ENCODE measurements at regions not wholly inside any gene's neighbourhood (a gene's known extent, or its start where the extent isn't known, plus 50 kb on each side); places are given as distances from the start of the nearest gene placed in this dataset.
"Not testable (repeated sequence)": the region's sequence is repeated elsewhere in the genome, so short reads cannot be mapped to it uniquely, and the experiment has no call there.

DNA sequence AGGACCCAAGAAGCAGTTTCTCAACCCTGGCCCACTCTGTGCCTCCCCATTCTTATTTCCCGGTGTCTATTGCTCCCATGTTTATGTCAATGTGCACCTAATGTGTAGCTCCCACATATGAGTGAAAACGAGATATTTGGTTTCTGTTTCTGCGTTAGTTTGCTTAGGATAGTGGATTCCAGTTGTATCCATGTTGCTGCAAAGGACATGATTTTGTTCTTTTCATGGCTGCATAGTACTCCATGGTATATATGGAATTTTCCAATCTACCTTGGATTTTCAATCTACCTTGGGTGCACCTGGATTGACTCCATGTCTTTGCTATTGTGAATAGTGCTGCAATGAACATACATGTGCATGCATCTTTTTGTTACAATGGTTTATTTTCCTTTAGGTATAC lies 119.8 kb upstream of the CTSV start:
- not testable (repeated sequence) for DNase-seq; H3K27ac Mint-ChIP-seq; ATAC-seq (replicated peaks in 1 of 2); H3K36me3 Mint-ChIP-seq (ENCODE audit: insufficient read depth in 2 of 2); H3K4me1 Mint-ChIP-seq (ENCODE audit: low read depth); H3K27me3 Mint-ChIP-seq (ENCODE audit: low read depth); H3K9me3 Mint-ChIP-seq; H3K4me3 Mint-ChIP-seq

DNA sequence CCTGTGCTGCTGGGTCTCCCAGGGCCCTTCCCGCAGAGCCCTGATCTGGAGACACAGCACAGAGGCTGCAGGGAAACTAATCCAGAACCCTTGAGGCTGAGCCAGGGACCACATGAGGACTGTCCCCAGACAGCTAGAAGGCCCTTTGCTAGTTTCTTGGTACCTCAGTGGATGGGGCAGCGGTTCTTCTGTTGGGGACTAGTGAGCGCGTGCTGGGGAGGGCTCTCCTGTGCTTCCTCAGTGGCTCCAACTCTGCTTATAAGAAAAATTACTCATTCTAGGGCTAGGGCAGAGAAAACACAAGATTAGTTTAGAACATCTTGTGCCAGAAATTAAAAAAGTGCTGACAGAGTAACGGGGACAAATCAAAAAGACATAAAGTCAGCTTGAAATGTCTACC lies 116.5 kb upstream of the CTSV start:
- H3K9me3 Mint-ChIP-seq; DNase-seq; ATAC-seq (replicated peaks in 1 of 2); H3K36me3 Mint-ChIP-seq (ENCODE audit: insufficient read depth in 2 of 2); H3K4me3 Mint-ChIP-seq; H3K27me3 Mint-ChIP-seq (ENCODE audit: low read depth); H3K4me1 Mint-ChIP-seq (ENCODE audit: low read depth); H3K27ac Mint-ChIP-seq: not testable (repeated sequence)

DNA sequence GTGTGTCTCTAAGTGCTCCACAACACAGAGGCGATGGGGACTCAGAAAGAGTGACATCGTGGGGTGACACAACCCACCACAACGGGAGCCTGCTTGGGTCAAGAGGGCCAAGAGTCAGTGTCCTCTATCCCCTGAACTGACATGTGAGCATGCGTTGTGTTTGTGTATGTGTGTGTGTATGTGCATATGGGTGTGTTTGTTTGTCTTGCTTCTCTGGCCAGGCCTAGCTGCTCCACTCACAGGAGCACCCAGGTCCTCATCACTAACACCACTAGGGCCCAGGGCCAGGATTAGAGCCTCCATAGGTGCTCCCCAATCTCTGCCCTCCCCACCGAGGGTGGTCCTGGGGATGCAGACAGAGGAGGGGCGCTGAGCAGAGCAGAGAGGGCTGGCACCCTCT lies 115.0 kb upstream of the CTSV start:
- no peak overlapping the region for H3K27ac Mint-ChIP-seq
- H3K9me3 Mint-ChIP-seq, result no peaks in the 10 kb centered on the region
- H3K4me3 Mint-ChIP-seq, result no peak overlapping the region
- H3K4me1 Mint-ChIP-seq (ENCODE audit: low read depth), result no peaks in the 10 kb centered on the region
- no peaks in the 10 kb centered on the region for H3K27me3 Mint-ChIP-seq (ENCODE audit: low read depth)
- no peak for ATAC-seq (replicated peaks in 1 of 2)
- no peak for DNase-seq
- H3K36me3 Mint-ChIP-seq (ENCODE audit: insufficient read depth in 2 of 2), result peaks cover 0 to 4% of the 10 kb centered on the region in 2 donors

DNA sequence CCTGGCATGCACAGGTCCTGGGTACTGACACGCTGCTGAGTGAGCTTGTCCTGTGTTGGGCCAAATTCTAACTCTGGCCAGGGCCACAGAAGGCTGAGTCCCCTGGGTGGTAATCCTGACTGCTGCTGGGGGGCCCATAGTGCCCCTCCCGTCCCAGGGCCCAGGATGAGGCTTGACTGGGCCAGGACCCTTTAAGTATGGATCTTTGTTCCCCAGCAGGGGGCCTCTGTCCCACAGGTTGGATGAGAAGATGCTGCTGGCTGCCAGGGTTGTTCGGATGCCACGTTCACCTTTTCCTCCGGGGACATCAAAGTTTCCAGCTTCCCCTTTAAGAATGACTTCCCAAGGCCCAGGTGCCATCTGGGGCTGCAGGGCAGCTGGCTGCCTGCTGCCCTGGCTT lies 114.2 kb upstream of the CTSV start:
- not testable (repeated sequence) for H3K4me1 Mint-ChIP-seq (ENCODE audit: low read depth); H3K4me3 Mint-ChIP-seq; ATAC-seq (replicated peaks in 1 of 2); H3K27ac Mint-ChIP-seq; H3K27me3 Mint-ChIP-seq (ENCODE audit: low read depth); H3K36me3 Mint-ChIP-seq (ENCODE audit: insufficient read depth in 2 of 2); H3K9me3 Mint-ChIP-seq; DNase-seq

DNA sequence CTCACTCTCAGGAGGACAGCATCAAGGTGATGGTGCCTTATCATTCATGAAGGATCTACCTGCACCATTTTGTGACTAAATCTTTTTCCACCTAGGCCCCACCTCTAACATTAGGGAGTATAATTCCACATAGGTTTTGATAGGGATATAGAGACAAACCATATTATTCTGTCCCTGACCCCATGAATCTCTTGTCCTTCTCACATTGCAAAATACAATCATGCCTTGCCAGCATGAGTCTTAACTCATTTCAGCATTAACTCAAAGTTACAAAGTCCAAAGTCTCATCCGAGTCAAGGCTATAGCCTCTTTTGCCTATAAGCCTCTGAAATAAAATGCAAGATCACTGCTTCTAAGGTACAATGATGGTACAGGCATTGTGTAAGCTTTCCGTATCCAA lies 111.5 kb upstream of the CTSV start:
- not testable (repeated sequence) for H3K9me3 Mint-ChIP-seq; H3K27ac Mint-ChIP-seq; H3K36me3 Mint-ChIP-seq (ENCODE audit: insufficient read depth in 2 of 2); H3K4me3 Mint-ChIP-seq; DNase-seq; ATAC-seq (replicated peaks in 1 of 2); H3K4me1 Mint-ChIP-seq (ENCODE audit: low read depth)
- peaks cover 25% of the 10 kb centered on the region for H3K27me3 Mint-ChIP-seq (ENCODE audit: low read depth)

DNA sequence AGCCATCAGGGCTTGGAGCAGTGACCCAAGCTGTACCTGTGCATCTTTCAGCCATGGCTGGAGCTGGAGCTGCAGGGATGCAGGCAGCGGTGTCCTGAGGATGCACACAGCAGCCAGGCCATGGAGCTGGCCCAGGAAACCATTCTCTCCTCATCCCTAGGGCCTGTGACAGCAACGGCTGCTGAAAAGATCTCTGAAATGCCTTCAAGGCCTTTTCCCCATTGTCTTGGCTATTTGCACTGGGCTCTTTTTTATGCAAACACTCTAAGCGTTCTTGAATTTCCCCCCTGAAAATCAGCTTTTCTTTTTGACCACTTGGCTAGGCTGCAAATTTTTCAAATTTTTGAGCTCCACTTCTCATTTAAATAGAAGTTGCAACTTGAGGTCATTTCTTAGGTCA lies 109.5 kb upstream of the CTSV start:
- not testable (repeated sequence) for H3K4me1 Mint-ChIP-seq (ENCODE audit: low read depth); DNase-seq; H3K27ac Mint-ChIP-seq; ATAC-seq (replicated peaks in 1 of 2); H3K9me3 Mint-ChIP-seq; H3K36me3 Mint-ChIP-seq (ENCODE audit: insufficient read depth in 2 of 2); H3K4me3 Mint-ChIP-seq
- H3K27me3 Mint-ChIP-seq (ENCODE audit: low read depth), result peaks cover 36% of the 10 kb centered on the region

DNA sequence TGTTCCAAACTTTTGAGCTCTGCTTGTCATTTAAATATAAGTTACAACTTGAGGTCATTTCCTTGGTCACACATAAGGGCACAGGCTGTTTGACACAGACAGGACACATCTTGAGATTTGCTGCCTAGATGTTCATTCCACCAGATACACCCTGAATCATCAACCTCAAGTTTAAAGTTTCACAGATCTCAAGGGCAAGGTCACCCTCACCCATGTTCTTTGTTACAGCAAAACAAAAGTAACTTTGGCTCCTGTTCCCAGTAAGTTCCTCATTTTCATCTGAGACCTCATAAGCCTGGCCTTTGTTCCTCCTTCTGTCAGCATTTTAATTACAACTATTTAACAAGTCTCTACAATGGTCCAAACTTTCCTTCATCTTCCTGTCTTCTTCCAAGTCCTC lies 106.7 kb upstream of the CTSV start:
- peaks cover 36% of the 10 kb centered on the region for H3K27me3 Mint-ChIP-seq (ENCODE audit: low read depth)
- H3K27ac Mint-ChIP-seq; H3K36me3 Mint-ChIP-seq (ENCODE audit: insufficient read depth in 2 of 2); ATAC-seq (replicated peaks in 1 of 2); H3K9me3 Mint-ChIP-seq; DNase-seq; H3K4me3 Mint-ChIP-seq; H3K4me1 Mint-ChIP-seq (ENCODE audit: low read depth): not testable (repeated sequence)

DNA sequence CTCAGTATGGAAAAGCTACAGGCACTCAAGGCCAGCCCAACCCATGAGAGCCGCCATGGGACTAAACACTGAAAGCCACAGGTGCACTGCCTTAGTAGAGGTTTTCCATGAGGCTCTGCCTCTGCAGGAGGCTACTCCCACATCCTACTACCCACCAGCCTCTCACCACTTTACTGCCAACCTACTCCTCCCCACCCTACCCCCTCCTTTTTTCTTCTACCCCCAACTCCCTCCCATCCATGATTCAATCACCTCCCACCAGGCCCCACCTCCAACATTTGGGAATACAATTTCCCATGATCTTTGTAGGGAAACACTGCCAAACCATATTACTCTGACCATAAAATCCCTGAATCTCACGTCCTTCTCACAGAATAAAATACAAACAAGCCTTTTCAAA lies 101.6 kb upstream of the CTSV start:
- ATAC-seq (replicated peaks in 1 of 2) (no peak), DNase-seq (no peak)
- Mint-ChIP-seq H3K4me1 (ENCODE audit: low read depth) (no peaks in the 10 kb centered on the region), H3K27me3 (ENCODE audit: low read depth) (peaks cover 12% of the 10 kb centered on the region), H3K9me3 (no peaks in the 10 kb centered on the region), H3K27ac (no peak overlapping the region), H3K36me3 (ENCODE audit: insufficient read depth in 2 of 2) (no peaks in the 10 kb centered on the region), H3K4me3 (no peak overlapping the region)

DNA sequence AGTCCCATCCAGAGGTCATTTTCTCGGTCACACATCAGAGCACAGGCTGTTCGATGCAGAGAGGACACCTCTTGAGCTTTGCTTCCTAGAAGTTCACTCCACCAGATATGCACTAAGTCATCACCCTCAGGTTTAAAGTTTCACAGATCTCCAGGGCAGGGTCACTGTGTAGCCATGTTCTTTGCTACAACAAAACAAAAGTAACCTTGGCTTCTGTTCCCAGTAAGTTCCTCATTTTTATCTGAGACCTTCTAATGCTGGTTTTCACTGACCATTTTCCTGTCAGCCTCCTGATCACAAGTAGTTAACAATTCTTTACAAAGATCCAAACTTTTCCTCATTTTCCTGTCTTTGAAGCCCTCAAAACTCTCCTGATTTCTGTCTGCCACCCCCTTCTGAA lies 97.5 kb upstream of the CTSV start:
- Mint-ChIP-seq H3K9me3 (no peaks in the 10 kb centered on the region), H3K27ac (no peak overlapping the region), H3K27me3 (ENCODE audit: low read depth) (no peaks in the 10 kb centered on the region), H3K4me3 (no peak overlapping the region), H3K4me1 (ENCODE audit: low read depth) (no peaks in the 10 kb centered on the region), H3K36me3 (ENCODE audit: insufficient read depth in 2 of 2) (no peaks in the 10 kb centered on the region)
- DNase-seq (no peak), ATAC-seq (replicated peaks in 1 of 2) (no peak)

DNA sequence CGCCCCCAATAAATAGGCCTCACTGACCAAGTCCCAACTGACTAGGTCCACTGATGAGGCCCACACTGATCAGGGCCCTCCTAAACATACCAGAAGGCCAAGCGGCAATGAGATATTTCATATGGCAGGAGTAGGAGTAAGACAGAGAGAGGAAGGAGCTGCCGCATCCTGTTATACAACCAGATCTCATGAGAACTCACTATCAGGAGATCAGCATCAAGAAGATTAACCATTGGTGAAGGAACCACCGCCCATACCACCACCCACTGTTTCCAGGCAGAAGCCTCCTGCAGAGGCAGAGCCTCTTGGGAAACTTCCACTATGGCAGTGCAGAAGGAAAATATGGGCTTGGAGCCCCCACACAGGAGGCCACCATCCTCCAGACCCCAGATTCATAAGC lies 95.0 kb upstream of the CTSV start:
- not testable (repeated sequence) for H3K36me3 Mint-ChIP-seq (ENCODE audit: insufficient read depth in 2 of 2); H3K27me3 Mint-ChIP-seq (ENCODE audit: low read depth); DNase-seq; ATAC-seq (replicated peaks in 1 of 2); H3K27ac Mint-ChIP-seq; H3K4me1 Mint-ChIP-seq (ENCODE audit: low read depth); H3K4me3 Mint-ChIP-seq; H3K9me3 Mint-ChIP-seq

DNA sequence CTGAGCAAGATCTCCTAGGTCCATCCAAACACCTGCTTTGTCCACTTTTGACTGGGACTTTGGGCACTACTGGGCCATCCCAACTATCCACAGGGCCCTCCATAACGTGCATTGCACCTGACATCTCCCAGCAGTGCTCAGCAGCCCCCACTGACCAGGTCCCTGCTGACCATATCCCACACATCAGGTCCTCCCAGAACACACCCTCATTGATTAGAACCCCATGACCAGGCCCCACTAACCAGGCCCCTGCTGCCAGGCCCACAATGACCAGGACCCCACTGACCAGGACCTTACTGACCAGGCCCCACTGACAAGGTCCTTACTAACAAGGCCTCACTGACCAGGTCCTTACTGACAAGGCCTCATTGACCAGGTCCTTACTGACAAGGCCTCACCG lies 93.9 kb upstream of the CTSV start:
- H3K4me3 Mint-ChIP-seq, result no peak overlapping the region
- H3K4me1 Mint-ChIP-seq (ENCODE audit: low read depth), result no peaks in the 10 kb centered on the region
- no peak overlapping the region for H3K27ac Mint-ChIP-seq
- no peaks in the 10 kb centered on the region for H3K36me3 Mint-ChIP-seq (ENCODE audit: insufficient read depth in 2 of 2)
- ATAC-seq (replicated peaks in 1 of 2) (no peak), DNase-seq (no peak)
- no peaks in the 10 kb centered on the region for H3K27me3 Mint-ChIP-seq (ENCODE audit: low read depth)
- no peaks in the 10 kb centered on the region for H3K9me3 Mint-ChIP-seq

DNA sequence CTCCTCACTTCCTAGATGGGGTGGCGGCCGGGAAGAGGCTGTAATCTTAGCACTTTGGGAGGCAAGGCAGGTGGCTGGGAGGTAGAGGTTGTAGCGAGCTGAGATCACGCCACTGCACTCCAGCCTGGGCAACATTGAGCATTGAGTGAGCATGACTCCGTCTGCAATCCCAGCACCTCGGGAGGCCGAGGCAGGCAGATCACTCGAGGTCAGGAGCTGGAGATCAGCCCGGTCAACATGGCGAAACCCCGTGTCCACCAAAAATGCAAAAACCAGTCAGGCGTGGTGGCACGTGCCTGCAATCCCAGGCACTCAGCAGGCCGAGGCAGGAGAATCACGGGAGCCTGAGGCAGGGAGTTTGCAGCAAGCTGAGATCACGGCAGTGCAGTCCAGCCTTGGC lies 91.9 kb upstream of the CTSV start:
- not testable (repeated sequence) for H3K9me3 Mint-ChIP-seq; H3K36me3 Mint-ChIP-seq (ENCODE audit: insufficient read depth in 2 of 2); H3K4me3 Mint-ChIP-seq; H3K4me1 Mint-ChIP-seq (ENCODE audit: low read depth); H3K27ac Mint-ChIP-seq; H3K27me3 Mint-ChIP-seq (ENCODE audit: low read depth); DNase-seq; ATAC-seq (replicated peaks in 1 of 2)

DNA sequence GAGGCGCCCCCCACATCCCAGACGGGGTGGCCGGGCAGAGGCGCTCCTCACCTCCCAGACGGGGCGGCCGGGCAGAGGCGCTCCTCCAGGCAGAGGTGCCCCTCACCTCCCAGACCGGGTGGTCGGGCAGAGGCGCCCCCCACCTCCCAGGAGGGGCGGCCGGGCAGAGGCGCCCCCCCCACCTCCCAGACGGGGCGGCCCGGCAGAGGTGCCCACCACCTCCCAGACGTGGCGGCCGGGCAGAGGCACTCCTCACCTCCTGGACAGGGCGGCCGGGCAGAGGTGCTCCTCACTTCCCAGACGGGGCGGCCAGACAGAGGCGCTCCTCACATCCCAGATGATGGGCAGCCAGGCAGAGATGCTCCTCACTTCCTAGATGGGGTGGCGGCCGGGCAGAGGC lies 91.4 kb upstream of the CTSV start:
- not testable (repeated sequence) for H3K4me1 Mint-ChIP-seq (ENCODE audit: low read depth); H3K27ac Mint-ChIP-seq; DNase-seq; H3K4me3 Mint-ChIP-seq; H3K36me3 Mint-ChIP-seq (ENCODE audit: insufficient read depth in 2 of 2); H3K27me3 Mint-ChIP-seq (ENCODE audit: low read depth); ATAC-seq (replicated peaks in 1 of 2); H3K9me3 Mint-ChIP-seq

DNA sequence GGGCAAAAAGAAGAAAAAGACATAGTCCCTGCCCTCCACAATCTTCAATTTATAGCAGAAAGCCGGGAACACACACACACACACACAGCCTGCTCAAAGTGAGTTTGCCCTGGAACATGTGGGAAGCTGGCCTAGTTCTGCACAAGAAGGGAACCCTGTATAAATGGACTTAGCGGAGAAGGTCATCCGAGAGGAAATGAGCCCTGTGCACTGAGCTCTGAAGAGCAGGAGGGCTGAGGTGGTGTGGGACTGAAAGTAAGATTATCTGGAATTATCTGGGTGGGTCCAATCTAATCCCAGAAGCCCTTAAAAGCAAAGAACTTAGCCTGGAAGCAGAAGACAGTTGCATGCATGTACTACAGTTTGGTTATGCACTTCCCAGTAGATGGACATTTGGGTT lies 90.0 kb upstream of the CTSV start:
- Mint-ChIP-seq H3K9me3 (no peaks in the 10 kb centered on the region), H3K27ac (no peak overlapping the region), H3K4me1 (ENCODE audit: low read depth) (no peaks in the 10 kb centered on the region), H3K27me3 (ENCODE audit: low read depth) (no peaks in the 10 kb centered on the region), H3K36me3 (ENCODE audit: insufficient read depth in 2 of 2) (no peaks in the 10 kb centered on the region), H3K4me3 (no peak overlapping the region)
- DNase-seq, result no peak
- ATAC-seq (replicated peaks in 1 of 2), result no peak

DNA sequence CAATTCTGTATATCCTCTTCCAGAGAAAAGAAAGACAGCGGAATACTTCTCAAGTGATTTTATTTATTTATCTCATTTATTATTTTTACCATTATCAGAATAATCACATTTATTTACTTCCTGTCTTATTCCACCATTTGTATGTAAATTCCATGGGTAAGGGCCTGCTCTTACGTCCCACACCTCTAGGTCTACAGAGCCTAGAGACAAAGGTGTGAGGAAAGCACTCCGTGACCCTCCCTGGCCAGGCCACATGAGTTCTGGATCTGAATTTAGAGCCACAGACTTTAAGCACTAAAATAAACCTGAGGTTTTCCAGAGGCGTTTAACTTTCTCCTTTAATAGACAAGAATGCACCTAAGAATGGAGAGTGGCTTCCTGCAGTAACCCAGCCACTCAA lies 85.3 kb upstream of the CTSV start:
- Mint-ChIP-seq H3K27ac (no peak overlapping the region), H3K27me3 (ENCODE audit: low read depth) (no peaks in the 10 kb centered on the region), H3K36me3 (ENCODE audit: insufficient read depth in 2 of 2) (peaks cover 0 to 5% of the 10 kb centered on the region in 2 donors), H3K4me1 (ENCODE audit: low read depth) (no peaks in the 10 kb centered on the region), H3K9me3 (peaks cover 0 to 2% of the 10 kb centered on the region in 2 donors), H3K4me3 (no peak overlapping the region)
- ATAC-seq (replicated peaks in 1 of 2) (no peak), DNase-seq (no peak)
